ENCODE measurements at regions not wholly inside any gene's neighbourhood (a gene's known extent, or its start where the extent isn't known, plus 50 kb on each side); places are given as distances from the start of the nearest gene placed in this dataset.
"Not testable (repeated sequence)": the region's sequence is repeated elsewhere in the genome, so short reads cannot be mapped to it uniquely, and the experiment has no call there.

GRCh38 chr21:35172231-35172630 lies 123.1 kb upstream of the RUNX1 start:
- no peak for DNase-seq

- DNase-seq = no peak
These were observed 122.3 kb upstream of the RUNX1 start for GRCh38 chr21:35171385-35171784.

- no peak for DNase-seq
These were observed 121.7 kb upstream of the RUNX1 start for GRCh38 chr21:35170818-35171217.

- no peak for DNase-seq
These were observed 121.1 kb upstream of the RUNX1 start for GRCh38 chr21:35170244-35170643.

GRCh38 chr21:35169574-35169973 lies 120.5 kb upstream of the RUNX1 start:
- no peak for DNase-seq

GRCh38 chr21:35168735-35169134 lies 119.6 kb upstream of the RUNX1 start:
- no peak for DNase-seq

- DNase-seq = no peak
These were observed 115.9 kb upstream of the RUNX1 start for GRCh38 chr21:35164971-35165483.

GRCh38 chr21:35164380-35164779 lies 115.3 kb upstream of the RUNX1 start:
- DNase-seq = no peak

- no peak for DNase-seq
These were observed 114.3 kb upstream of the RUNX1 start for GRCh38 chr21:35163411-35163810.

GRCh38 chr21:35162831-35163230 lies 113.7 kb upstream of the RUNX1 start:
- DNase-seq = no peak

GRCh38 chr21:35159881-35160280 lies 110.8 kb upstream of the RUNX1 start:
- no peak for DNase-seq

- not testable (repeated sequence) for DNase-seq
These were observed 108.3 kb upstream of the RUNX1 start for GRCh38 chr21:35157374-35157773.

- no peak for DNase-seq
These were observed 107.5 kb upstream of the RUNX1 start for GRCh38 chr21:35156293-35157278.

GRCh38 chr21:35154788-35155187 lies 105.7 kb upstream of the RUNX1 start:
- DNase-seq = no peak

- DNase-seq = no peak
These were observed 104.6 kb upstream of the RUNX1 start for GRCh38 chr21:35153671-35154070.

- DNase-seq = no peak
These were observed 101.6 kb upstream of the RUNX1 start for GRCh38 chr21:35150562-35151226.

- no peak for DNase-seq
These were observed 100.6 kb upstream of the RUNX1 start for GRCh38 chr21:35149698-35150097.

- DNase-seq = no peak
These were observed 98.3 kb upstream of the RUNX1 start for GRCh38 chr21:35147439-35147838.

- peak; percentile 35 for DNase-seq
These were observed 96.6 kb upstream of the RUNX1 start for GRCh38 chr21:35145626-35146233.

GRCh38 chr21:35144978-35145377 lies 95.9 kb upstream of the RUNX1 start:
- no peak for DNase-seq

- no peak for DNase-seq
These were observed 93.1 kb upstream of the RUNX1 start for GRCh38 chr21:35142036-35142815.

GRCh38 chr21:35139382-35139715 lies 90.2 kb upstream of the RUNX1 start:
- DNase-seq = no peak
